ENCODE measurements at regions not wholly inside any gene's neighbourhood (a gene's known extent, or its start where the extent isn't known, plus 50 kb on each side); places are given as distances from the start of the nearest gene placed in this dataset.

DNA sequence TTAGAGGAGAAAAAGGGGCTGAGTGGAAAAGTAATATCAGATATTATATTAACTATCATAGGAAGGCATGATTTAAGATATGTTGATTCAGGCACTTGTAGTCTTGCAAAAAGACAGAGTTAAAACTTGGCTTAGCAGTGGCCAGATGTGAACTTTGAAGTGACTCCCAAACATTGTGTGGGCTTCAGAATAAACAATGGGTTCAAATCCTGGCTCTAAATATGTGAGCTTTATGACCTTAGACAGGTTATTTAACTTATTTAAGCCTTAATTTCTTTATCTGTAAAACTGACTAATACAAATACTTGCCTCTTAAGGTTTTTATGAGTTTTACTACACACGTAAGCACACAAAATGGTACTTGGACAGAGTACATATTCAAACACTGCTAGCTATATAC, 85.9 kb downstream of the TNFSF18 start:
- TF ChIP-seq, protein P1, sequence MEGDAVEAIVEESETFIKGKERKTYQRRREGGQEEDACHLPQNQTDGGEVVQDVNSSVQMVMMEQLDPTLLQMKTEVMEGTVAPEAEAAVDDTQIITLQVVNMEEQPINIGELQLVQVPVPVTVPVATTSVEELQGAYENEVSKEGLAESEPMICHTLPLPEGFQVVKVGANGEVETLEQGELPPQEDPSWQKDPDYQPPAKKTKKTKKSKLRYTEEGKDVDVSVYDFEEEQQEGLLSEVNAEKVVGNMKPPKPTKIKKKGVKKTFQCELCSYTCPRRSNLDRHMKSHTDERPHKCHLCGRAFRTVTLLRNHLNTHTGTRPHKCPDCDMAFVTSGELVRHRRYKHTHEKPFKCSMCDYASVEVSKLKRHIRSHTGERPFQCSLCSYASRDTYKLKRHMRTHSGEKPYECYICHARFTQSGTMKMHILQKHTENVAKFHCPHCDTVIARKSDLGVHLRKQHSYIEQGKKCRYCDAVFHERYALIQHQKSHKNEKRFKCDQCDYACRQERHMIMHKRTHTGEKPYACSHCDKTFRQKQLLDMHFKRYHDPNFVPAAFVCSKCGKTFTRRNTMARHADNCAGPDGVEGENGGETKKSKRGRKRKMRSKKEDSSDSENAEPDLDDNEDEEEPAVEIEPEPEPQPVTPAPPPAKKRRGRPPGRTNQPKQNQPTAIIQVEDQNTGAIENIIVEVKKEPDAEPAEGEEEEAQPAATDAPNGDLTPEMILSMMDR (IDR thresholded peaks at IDR 0.05): no peak
- no peak for TF ChIP-seq POLR2A (IDR thresholded peaks at IDR 0.05)
